Glomerular endothelial cell (primary cell): ENCODE measurements at regions not wholly inside any gene's neighbourhood (a gene's known extent, or its start where the extent isn't known, plus 50 kb on each side); places are given as distances from the start of the nearest gene placed in this dataset.

ENCODE experiments used
- DNase-seq: peaks from one replicate; pipeline ENCODE4 v3.0.0-alpha.2; 2011; ENCODE audit warnings: low read depth, low spot score; ENCODE audit errors: extremely low read depth

DNA sequence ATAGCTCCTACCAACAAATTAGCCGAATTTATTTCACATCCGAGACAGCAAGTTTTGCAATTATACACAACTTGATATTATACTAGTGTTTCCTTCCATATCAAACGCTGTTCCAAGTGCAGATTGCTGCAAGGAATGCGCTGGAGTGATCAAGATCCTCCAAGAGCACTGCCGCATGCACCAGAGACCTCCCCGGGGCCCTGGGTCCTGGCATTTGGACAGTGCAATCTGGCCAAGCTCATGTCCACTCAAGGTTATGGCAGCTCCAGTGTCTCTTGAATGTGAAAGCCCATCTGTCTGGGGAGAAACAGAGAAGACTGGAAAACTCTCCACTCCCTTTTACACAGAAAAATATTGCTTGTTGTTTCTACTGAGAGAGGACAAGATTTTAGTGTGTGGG is 111.9 kb downstream of the HSPH1 start:
- no peak for DNase-seq

DNA sequence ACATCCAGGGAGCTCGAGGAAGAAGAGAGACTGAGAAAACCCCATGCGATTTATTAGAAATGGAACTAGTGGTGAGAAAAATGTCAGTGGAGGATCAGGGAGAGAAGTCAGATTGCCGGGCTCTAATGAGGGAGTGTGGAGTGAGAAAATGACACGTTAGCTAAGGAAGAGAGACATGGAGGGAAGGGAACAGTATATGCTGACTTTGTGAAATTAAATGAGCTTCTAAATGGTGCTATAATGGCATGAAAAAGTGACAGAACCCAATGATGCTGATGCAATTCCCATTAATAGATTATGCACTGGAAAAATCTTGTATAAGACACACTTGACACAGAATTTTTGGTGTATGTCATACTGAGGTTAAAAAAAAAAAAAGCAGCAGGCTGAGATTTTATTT is 112.6 kb downstream of the HSPH1 start:
- DNase-seq, result no peak

DNA sequence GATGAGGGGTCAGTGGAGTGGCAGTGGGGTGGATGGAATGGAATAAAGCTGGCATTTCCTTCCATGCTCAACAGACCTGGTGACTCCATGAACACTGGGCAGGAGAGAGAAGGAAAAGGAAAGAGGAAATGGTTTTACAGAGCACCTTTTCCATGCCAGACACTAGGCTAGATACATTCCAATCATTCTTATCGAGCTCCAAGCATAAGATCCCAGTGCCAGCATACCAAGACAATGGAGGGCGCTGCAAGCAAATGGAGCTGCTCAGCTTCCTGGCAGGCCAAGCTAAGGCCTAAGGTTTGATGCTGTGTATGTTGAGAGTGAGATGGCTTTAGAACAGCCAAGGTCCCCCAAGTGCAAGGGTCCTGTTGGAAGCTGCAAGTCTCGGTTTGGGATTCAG is 113.2 kb downstream of the HSPH1 start:
- DNase-seq, result no peak

DNA sequence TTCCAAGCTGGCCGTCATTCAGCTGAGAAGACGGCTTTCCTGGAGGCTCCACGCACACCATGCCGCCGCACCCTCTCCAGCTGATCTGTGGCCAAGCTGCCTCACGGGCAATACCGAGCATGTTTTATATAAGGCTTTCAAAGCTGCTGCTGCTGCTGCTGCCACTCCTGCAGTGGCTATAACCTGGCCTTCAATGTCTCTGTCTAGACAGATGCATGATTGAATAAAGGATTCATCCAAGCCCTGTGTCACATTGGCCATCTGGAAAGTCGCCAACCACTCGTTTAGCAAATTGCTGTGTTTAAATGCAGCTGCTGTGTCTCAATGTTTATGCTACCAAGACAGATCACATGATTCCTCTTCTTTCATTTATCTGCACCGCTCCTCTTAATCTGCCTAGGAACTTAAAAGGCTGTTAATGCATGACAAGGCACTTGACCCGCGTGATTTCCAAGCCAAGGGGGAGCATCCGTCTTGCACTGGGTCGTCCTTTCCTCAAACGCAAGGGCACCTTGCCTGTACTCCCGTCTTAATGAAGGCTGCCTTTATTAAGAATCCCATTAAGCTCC is 114.3 kb downstream of the TEX26 start:
- no peak for DNase-seq

DNA sequence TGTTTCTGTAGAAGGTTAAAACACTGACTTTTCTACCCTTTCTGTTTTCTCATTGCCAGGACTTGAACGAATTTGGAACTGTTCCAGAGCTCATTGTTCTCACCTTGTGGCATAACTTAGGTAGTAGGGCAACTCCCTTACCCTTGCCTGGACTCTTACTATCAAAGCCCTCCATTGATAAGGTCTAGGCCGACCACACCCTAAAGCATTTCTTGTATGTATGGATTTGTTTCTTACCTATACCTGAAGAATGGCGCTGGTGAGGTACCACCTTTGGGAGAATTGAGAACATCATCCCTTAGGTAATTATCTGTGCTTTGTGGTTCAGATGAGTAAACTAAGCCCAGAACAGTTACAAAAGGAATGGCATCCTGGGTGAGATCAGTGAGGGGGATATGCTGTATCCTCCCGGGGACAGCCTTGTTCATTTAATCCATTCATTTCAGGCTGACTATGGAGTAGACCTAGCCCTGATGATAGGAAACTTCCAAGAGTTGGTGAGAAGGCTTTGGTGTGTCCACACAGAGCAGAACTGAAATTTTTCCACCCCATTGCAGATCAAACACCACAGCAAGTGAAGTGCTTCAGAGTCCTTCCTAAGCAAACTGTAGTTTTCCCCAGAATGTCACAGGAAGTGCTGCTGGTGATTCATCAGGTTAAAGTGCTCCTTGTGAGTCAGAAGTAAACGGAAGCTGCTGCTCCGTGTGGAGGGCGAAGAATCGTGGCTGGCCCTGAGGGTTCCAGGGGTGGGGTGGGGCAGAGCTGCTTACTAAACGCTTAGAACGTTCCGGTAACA is 113.0 kb downstream of the TEX26 start:
- peak; percentile 92 for DNase-seq

DNA sequence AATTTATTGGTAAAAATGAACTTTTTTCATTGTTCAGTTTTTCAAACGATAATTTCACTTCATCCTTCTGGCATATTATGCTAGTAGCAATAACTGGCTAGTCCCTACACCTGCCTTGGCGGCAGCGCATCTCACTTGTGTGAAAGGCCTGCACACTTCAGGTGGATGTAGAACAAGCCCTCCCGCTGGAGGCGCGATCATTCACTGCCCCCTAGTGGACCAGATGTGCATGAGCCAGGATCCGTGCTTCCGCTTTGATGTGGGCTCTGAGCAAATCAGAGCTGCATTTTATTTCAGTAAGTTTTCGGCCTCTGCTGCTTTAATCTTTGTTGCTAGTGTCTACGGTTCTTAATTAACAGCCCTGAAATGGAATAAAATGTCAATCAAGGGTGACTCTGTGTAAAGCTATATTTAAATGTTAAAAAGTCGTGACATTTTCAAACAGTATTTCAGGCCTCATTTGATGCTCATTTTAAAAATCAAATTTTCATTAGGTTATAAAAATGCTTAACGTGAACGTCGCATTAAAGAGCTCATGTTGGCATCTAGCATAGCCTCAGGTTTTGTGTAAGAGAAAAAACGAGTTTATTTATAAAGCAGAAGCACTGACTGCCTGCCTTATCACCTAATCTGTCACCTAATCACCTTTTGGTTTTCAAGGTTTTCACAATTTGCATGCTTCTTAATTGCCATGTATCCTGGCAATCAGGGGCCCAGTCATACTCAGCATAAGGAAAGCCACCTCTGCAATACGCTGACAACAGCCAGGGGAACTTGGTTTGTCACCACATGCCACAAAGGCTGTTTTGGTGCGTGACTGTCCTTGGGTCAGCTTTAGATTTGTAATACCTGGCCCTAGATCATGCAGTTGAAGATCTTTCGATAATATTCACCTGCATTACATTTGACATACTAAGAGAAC is 112.2 kb downstream of the TEX26 start:
- DNase-seq, result peak; percentile 52

DNA sequence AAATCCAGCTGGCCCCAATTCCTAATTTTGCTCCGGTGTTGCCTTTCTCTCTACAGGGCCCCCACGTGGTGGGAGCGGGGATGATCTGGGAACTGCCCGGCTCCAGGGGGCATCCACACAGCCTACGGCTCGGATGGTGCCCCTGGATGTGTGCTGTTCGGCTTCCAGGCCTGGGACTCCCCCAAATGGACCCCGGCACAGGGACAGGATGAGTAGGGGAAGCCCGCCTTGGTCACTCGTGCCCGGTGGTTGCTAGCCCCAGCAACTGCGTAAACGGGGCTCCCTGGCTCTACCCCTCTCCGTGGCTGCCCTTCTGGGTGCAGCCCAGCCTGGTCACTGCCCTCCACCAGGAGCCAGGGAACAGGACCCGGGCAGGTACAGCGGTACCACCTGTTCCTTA is 111.5 kb downstream of the TEX26 start:
- no peak for DNase-seq

DNA sequence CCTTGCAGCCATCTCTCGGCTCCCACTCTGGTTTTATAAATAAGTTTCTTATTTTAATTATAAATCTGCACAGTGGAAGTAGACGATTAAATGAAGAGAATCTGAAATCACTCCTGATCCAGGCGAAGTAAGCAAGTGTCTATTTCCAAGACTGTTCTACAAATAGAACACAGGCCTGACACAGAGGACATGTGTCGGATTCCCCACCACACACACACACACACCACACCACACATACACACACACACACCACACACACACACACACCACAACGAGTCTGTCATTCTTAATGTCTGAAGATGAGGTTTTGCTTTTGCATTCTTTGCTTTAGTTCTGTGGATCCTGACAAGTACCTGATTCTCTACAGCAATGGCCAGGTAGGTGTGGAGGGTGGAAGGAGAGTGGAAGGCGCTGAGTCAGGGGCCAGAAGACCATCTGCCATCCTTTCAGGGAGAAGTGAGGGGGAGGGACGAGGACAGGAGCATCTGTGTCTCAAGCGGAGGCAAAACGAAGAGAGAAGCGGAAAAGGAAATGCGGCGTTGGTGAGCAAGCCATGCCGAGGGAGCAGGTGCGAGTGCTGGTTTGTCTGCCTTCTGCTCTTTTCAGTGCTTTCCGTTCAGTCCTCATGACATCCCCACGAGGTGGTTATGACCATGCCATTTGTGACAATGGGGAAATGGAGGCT is 110.2 kb downstream of the TEX26 start:
- DNase-seq, result no peak

DNA sequence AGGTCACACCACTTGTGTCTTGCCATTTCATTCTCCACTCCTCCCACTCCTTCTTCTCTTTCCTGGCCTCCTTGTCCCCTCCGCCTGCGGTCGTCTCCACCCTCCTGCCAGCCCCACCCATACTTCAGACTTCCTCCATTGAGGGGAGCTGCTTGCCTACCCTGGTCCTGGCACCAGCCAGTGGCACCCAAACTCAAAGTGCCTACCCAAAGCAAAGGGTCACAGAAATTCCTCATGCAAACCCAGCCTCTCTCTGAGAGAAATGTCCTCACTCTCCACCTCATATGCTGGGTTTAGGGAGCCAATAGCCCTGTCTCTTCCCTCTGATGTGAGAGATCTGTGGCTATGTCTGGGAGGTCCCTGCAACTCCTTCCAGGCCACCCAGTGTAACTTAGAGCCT is 109.6 kb downstream of the TEX26 start:
- DNase-seq, result no peak

DNA sequence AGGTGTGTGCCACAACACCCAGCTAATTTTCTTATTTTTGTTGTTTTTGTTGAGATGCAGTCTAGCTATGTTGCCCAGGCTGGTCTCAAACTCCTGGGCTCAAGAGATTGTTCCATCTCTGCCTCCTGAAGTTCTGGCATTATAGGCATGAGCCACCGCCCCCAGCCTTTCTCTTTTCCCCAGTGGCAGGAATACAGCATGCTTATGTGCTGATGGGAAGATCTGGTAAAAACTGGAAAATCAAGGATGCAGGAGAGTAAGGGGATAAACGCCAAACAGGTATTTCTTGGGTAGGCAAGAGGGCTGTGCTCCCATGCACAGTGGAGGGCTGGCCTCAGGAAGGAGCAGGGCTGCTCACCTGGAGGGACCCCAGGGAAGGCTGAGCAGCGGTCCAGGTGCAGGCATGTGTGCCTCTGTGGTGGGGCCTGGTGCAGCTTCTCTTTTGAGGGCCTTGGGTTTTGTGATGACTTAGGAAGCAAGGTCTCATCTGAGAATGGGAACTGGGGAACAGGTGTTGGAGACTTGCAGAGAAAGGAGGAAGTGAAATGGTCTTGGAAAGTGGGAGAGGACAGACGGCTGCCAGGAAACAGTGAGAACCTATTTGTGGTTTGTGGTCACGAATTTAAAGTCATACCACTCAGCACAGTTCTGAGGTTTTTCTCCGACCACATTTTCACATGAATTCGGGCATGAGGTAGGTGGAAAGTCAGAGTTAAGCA is 106.5 kb downstream of the TEX26 start:
- DNase-seq, result no peak

DNA sequence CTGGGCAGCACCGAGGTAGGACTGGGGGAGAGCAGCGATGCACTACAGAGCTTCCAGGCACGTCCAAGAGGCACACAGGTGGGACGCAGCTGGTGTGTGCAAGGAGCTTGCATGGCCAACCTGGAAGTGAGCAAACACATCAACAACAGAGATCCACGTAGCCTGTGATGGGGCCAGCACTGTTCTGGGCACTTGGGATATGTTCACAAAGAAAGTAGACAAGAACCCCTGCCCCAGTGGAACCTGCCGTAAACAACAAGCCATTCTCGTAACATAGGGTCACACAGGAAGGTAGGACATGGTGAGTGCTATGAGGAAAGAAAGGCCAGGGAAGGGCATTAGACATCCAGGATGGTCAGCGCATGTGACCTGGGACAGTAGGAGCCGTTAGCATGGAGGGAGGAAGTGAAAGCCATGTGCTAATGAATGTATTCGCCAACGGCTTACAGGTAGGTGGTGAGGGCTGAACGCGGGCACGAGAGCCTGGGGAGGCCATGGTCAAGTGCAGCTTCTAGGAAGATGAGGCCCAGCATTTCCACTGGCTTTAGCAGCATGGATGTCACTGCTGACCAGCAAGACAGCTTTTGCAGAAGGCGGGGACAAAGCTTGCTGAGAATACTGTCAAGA is 105.5 kb downstream of the TEX26 start:
- no peak for DNase-seq

DNA sequence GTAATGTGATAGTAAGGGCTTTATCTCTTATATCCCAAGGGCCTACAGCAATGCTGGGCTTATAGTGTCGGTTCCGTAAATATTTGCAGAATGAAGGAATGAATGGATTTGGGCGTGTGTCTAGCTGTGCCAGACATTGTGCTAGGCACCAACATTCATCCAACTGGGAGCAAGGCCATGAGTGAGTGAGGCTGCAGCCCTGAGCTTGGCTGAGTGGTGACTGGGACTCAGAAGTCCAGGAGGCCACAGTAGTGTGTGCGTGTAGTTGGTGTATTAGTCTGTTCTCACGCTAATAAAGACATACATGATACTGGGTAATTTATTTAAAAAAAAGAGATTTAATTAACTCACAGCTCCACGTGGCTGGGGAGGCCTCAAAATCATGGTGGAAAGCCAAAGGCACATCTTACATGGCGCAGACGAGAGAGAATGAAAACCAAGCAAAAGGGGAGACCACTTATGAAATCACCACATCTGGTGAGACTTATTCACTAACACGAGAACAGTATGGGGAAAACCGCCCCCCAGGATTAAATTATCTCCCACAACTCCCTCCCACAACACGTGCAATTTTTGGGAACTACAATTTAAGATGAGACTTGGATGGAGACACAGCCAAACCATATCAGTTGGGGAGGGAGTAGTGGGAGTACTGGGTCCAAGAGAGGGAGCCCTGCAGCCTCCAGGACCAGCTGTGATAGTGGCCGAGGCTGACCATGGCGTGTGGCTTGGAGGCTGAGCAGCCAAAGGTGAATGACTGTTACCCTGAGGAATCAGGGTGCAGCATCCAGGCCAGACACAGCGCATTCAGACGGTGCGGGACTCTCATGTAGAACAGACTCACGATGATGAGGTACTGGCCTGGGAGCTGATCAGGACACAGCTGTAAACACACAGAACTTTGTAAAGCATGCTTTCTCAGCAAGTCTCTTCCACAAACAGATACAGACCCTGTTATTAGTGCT is 104.6 kb downstream of the TEX26 start:
- no peak for DNase-seq

DNA sequence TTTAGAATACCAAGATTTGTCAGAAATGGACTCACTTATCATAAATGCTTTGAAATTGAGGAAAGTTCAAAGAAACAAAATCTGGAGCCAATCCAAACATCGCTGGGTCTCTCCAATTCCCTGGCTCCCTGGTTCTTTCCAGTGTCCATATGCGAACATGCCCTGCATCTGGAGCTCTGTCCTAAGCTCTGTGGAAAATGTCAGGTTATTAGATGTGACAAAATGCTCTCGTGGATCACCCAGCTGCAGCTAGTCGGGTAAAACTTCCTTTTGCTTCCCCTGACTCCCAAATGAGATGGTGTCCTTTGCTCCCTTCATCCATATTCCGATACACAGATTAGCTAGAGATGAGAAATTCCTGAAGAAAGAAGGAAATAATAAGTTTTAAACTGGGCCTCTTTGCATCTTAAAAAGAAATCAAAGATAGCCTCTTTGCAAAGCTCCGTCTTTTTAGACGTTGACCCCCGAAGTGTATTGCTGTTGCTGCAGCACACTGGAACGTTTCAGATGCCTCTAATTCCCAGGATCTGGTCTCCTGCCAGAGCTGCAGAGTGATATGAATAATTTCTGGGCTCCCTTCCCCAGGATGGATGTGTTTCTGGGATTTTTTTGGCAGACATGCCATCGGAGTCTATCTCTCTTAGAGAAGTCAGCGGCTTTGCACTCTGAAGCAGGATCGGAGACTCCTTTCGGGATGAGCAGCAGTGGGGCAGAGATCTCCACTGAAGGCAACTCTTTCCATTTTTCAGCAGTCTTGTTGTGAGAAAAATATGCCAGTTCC is 102.9 kb downstream of the TEX26 start:
- DNase-seq, result no peak

DNA sequence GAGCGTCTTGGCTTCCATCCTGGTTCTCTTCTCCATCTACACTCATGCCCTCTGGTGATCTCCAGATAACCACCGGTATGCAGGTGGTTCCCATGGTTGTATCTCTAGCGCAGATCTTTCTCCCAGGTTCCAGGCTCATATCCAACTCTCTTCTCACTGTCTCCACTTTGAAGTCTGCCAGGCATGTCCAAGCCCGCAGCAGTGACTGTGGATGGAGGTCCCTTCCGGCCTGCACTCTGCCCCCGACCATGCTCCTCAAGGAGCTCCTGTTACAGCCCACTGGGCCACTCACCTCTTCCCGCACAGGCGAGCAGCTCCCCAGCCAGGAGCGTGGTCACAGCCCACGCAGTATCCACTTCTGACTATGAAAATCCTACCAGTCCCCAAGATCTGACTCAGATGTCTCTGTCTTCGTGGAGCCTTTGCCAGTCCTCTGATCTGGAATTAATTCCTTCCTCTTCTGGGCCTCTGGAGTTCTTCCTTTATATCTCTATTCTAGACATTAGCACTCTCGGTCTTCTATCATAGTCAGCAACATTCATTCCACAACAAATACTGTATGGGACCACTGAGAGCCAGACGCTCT is 100.2 kb downstream of the TEX26 start:
- no peak for DNase-seq

DNA sequence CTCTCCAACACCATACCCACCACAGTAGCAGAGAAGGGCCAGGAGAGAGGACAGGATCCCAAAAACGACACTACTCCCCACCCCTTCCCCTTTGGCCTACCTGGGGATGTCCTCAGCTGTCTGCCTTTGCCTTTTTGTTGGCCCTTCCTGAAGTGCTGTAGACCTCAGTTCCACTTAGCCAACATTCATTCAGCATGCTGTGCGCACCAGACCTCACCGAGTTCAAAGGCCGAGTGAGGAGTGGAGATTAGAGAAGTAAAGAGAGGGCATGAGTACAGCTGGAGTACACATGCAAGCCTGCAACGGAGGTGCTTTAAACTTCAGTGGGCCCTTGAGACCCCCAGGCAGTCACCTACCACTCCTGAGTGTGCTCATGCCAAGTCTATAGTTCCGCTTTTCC is 99.0 kb downstream of the TEX26 start:
- DNase-seq, result no peak

DNA sequence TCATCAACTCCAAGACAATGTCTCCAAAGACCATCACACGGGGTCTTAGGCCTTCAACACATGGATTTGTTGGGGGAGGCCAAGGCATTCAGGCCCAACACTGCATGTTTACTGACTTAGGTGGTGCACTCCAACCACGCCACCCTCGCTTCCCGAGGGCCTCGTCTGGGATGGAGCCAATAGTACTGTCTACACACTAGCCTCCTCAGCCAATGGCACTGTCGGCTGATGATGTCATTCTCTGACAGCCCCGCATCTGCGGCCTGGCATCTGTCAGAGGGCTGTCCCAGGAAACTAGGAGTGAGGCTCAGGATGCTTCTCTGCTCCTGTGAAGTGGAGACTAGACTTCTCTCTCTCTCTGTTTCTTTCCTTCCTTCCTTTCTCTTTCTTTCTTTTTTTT is 96.6 kb downstream of the TEX26 start:
- DNase-seq, result no peak

DNA sequence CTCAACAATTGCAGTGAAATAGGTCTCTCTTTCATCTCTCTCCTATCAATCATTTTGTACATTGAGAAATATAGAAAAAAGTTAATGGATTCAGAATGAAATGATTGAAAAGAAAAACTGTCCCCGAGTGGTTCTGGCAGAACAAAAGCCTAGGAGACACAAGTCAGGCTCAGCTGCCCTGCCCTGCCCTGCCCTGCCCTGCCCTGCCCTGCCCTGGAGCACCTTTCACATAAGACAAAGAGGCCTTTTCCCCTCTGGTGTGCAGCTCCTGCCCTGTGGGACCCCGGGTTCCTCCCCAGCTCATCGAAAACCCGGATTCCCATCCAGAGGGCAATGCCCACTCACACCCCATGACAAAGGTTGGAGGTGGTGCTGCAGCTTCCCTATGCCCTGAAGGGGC is 94.7 kb downstream of the TEX26 start:
- DNase-seq, result no peak
